ENCODE measurements at regions not wholly inside any gene's neighbourhood (a gene's known extent, or its start where the extent isn't known, plus 50 kb on each side); places are given as distances from the start of the nearest gene placed in this dataset.

GRCh38 chr2:56444339-56444738 is 260.5 kb downstream of the CCDC85A start:
- TF ChIP-seq CTCF (CRISPR knock-in tag; IDR thresholded peaks at IDR 0.05) (no peak), CBX2 (IDR thresholded peaks at IDR 0.05; ENCODE audit: low read depth, low read length) (no peak), CBX2 (CRISPR knock-in tag; IDR thresholded peaks at IDR 0.05; ENCODE audit: low read depth) (no peak), PCBP2 (optimal IDR thresholded peaks at IDR 0.05; ENCODE audit: low read depth, low read length, poor library complexity, severe bottlenecking) (no peak), ELK4 (CRISPR knock-in tag; IDR thresholded peaks at IDR 0.05; ENCODE audit: borderline replicate concordance) (no peak), YY1 (IDR thresholded peaks at IDR 0.05; ENCODE audit: insufficient read depth, insufficient replicate concordance, low read depth, low read length) (no peak), ZBTB3 (CRISPR knock-in tag; IDR thresholded peaks at IDR 0.05; ENCODE audit: borderline replicate concordance, low read depth) (no peak), ZMYM4 (CRISPR knock-in tag; IDR thresholded peaks at IDR 0.05) (no peak)
